ENCODE measurements at regions not wholly inside any gene's neighbourhood (a gene's known extent, or its start where the extent isn't known, plus 50 kb on each side); places are given as distances from the start of the nearest gene placed in this dataset.
"Not testable (repeated sequence)": the region's sequence is repeated elsewhere in the genome, so short reads cannot be mapped to it uniquely, and the experiment has no call there.

DNA sequence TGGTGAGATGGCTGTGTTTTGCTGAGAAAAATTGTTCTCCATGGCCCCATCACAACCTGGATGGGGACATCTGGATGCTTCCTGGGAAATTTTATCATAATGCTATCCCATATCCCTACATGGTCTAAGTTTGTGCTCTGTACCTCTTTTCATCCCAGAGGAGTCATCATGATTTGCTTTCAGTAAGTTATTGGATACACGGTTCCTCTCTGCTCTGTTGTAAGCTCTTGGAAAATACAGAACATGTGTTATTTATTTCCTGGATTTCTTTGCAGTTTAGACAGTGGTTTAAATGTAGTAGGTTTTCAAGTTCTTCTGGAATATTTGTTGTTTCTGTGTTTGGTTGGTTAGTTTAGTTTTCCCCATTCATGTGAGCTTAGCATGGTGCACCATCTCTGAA lies 129.2 kb upstream of the ECI2 start:
- Histone ChIP-seq H3K27ac (ENCODE audit: low read depth, low read length, severe bottlenecking) (no peak overlapping the region), H3K9me3 (ENCODE audit: control insufficient read depth, low read length) (no peaks in the 10 kb centered on the region), H3K4me3 (ENCODE audit: extremely low read depth, insufficient read depth, low read length, poor library complexity, severe bottlenecking) (no peak overlapping the region), H3K4me1 (ENCODE audit: control insufficient read depth, insufficient read depth, low read length, poor library complexity, severe bottlenecking) (peaks cover 12% of the 10 kb centered on the region), H3K36me3 (ENCODE audit: control insufficient read depth, insufficient read depth, low read length) (no peaks in the 10 kb centered on the region)
- WGBS, 2 experiments (ENCODE audit: insufficient coverage in 2 of 2), result 86 to 100% methylated on average over 1 of the region's 1 CpG

DNA sequence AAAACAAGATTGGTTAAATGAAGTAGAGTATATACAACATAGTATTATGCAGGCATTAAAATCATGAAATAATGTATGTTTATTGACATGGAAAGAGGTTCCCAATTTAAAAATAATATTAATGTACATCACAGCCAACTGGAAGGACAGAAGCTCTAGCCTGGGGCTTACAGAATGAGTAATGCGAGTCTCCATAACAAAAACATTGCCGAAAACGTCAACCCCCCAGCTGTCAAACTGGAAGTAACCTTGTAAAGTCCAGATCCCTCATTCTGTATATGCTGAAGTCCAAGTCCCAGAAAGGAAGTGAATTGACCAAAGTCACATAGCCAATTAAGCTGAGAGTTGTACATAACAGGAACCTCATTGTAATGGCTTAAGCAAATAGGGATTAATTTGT lies 128.7 kb upstream of the ECI2 start:
- Histone ChIP-seq H3K4me3 (ENCODE audit: extremely low read depth, insufficient read depth, low read length, poor library complexity, severe bottlenecking) (no peak overlapping the region), H3K4me1 (ENCODE audit: control insufficient read depth, insufficient read depth, low read length, poor library complexity, severe bottlenecking) (peaks cover 12% of the 10 kb centered on the region), H3K27ac (ENCODE audit: low read depth, low read length, severe bottlenecking) (no peak overlapping the region), H3K9me3 (ENCODE audit: control insufficient read depth, low read length) (no peaks in the 10 kb centered on the region), H3K36me3 (ENCODE audit: control insufficient read depth, insufficient read depth, low read length) (no peaks in the 10 kb centered on the region)
- 77 to 90% methylated on average over 2 to 3 of the region's 3 CpGs for WGBS, 2 experiments (ENCODE audit: insufficient coverage in 2 of 2)

DNA sequence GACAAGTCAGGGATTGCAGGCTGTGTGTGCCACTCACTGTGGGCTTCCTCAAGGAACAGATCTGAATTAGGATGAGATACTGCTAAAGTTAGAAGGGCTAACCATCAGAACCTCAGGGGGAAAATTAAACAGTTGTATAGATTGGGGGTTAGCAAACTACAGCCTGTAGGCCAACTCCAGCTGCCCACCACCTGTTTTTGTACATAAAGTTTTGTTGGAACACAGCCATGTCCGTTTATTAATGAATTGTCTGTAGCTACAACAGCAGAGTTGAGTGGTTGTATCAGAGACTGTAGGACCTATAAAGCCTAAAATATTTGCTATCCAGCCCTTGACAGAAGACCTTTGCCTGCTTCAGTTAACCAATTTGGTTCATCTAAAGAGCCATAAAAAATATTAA lies 127.2 kb upstream of the ECI2 start:
- H3K4me1 ChIP-seq (ENCODE audit: control insufficient read depth, insufficient read depth, low read length, poor library complexity, severe bottlenecking), result peaks cover 17% of the 10 kb centered on the region
- 83% methylated on average over 1 of the region's 1 CpG; no CpG with 5 or more reads in 1 of the 2 experiments for WGBS, 2 experiments (ENCODE audit: insufficient coverage in 2 of 2)
- no peak overlapping the region for H3K4me3 ChIP-seq (ENCODE audit: extremely low read depth, insufficient read depth, low read length, poor library complexity, severe bottlenecking)
- H3K36me3 ChIP-seq (ENCODE audit: control insufficient read depth, insufficient read depth, low read length), result no peaks in the 10 kb centered on the region
- H3K27ac ChIP-seq (ENCODE audit: low read depth, low read length, severe bottlenecking), result no peak overlapping the region
- H3K9me3 ChIP-seq (ENCODE audit: control insufficient read depth, low read length), result no peaks in the 10 kb centered on the region

DNA sequence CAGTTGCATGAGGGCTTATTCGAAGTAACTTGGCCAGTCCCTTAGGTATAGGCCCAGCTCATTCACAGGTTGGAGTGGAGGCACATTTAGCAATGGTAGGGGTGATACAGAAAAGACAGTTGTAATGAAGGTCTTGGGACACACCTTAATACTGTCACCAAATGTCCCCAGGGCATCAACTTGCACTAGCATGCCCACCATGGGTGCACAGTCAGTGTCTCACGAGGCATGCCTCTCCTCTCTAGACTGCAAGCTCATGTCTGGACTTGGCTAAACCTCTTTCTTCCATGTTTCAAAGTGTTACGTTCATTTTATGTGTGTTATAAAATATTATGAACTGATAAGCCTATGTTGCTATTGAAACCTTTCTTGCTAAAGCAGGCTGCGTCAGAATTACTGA lies 124.0 kb upstream of the ECI2 start:
- no peaks in the 10 kb centered on the region for H3K36me3 ChIP-seq (ENCODE audit: control insufficient read depth, insufficient read depth, low read length)
- H3K4me3 ChIP-seq (ENCODE audit: extremely low read depth, insufficient read depth, low read length, poor library complexity, severe bottlenecking), result no peak overlapping the region
- H3K27ac ChIP-seq (ENCODE audit: low read depth, low read length, severe bottlenecking), result no peak overlapping the region
- H3K9me3 ChIP-seq (ENCODE audit: control insufficient read depth, low read length), result peaks cover 3% of the 10 kb centered on the region
- WGBS, 2 experiments (ENCODE audit: insufficient coverage in 2 of 2), result 92 to 94% methylated on average over 2 to 3 of the region's 4 CpGs
- peaks cover 25% of the 10 kb centered on the region for H3K4me1 ChIP-seq (ENCODE audit: control insufficient read depth, insufficient read depth, low read length, poor library complexity, severe bottlenecking)

DNA sequence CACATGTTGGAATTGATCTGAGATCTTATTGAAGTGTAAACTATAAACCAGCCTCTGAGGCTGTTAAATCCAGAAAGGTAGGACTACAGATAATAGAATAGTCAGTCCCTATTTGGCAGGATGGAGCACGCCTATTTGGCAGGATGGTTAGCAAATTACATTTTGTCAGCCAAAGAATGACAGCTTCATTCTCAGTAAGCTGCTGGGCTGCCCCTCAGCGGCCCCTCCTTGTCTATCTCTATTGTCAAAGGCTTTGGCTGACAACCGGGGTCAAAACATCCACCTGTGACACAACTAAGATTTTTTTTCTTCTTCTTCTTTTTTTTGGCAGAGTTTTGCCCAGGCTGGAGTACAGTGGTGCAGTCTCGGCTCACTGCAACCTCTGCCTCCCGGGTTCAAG lies 123.4 kb upstream of the ECI2 start:
- no peak overlapping the region for H3K27ac ChIP-seq (ENCODE audit: low read depth, low read length, severe bottlenecking)
- 85 to 87% methylated on average over 5 of the region's 5 CpGs for WGBS, 2 experiments (ENCODE audit: insufficient coverage in 2 of 2)
- peaks cover 3% of the 10 kb centered on the region for H3K9me3 ChIP-seq (ENCODE audit: control insufficient read depth, low read length)
- peaks cover 26% of the 10 kb centered on the region for H3K4me1 ChIP-seq (ENCODE audit: control insufficient read depth, insufficient read depth, low read length, poor library complexity, severe bottlenecking)
- H3K4me3 ChIP-seq (ENCODE audit: extremely low read depth, insufficient read depth, low read length, poor library complexity, severe bottlenecking), result no peak overlapping the region
- no peaks in the 10 kb centered on the region for H3K36me3 ChIP-seq (ENCODE audit: control insufficient read depth, insufficient read depth, low read length)

DNA sequence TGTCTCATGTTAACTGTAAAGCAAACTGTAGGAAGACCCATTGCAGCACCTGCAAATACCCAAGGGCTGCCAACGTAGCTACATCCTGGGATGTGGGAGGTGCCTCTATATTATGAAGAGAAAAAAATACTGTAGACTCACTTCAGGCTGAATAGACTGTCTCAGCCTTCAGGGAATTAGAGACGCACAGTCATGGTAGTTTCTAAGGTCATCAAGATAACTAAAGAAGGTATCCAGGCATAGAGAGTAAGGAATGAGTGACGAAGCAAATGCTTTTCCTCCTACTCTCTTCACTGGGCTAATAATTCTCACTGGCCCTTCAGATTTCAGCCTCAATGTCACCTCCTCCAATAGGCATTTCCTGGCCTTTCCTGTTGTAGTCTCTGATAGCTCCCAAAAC lies 121.6 kb upstream of the ECI2 start:
- peaks cover 3% of the 10 kb centered on the region for H3K9me3 ChIP-seq (ENCODE audit: control insufficient read depth, low read length)
- H3K36me3 ChIP-seq (ENCODE audit: control insufficient read depth, insufficient read depth, low read length), result no peaks in the 10 kb centered on the region
- no peak overlapping the region for H3K27ac ChIP-seq (ENCODE audit: low read depth, low read length, severe bottlenecking)
- H3K4me3 ChIP-seq (ENCODE audit: extremely low read depth, insufficient read depth, low read length, poor library complexity, severe bottlenecking), result no peak overlapping the region
- peaks cover 35% of the 10 kb centered on the region for H3K4me1 ChIP-seq (ENCODE audit: control insufficient read depth, insufficient read depth, low read length, poor library complexity, severe bottlenecking)
- 86 to 93% methylated on average over 1 to 2 of the region's 3 CpGs for WGBS, 2 experiments (ENCODE audit: insufficient coverage in 2 of 2)

DNA sequence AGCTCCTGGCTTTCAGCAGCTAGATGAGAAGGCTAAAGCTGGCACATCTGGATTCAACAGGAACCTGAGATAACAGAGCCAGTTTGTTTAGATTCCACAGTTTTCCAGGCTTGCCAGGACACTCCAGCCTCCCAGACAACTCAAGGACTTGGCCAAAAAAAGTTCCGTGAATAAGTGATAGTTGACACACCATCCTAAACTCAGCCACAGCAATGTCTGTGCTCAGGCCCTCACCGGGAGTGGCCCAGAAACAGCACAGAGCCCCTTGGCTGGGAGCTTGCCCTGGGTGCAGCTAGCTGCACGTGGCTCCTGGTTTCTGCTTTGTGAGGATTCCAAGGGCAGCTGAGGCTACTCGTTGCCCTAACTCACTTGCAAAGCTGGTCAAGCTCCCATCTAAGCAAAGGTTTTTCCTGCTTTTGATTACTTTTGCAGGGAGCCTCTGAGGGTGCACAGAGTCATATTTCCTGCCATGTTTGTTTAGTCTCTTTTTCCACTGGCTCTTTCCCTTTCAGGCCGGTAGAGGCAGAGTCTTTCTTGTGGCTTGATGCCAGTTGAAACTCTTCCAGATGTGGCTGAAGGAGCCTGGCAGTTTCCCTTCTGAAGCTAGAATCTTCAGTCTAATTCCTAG lies 118.3 kb upstream of the ECI2 start:
- H3K4me3 ChIP-seq (ENCODE audit: extremely low read depth, insufficient read depth, low read length, poor library complexity, severe bottlenecking), result no peak overlapping the region
- H3K36me3 ChIP-seq (ENCODE audit: control insufficient read depth, insufficient read depth, low read length), result no peaks in the 10 kb centered on the region
- peak overlapping the region; percentile 85 for H3K27ac ChIP-seq (ENCODE audit: low read depth, low read length, severe bottlenecking)
- 81 to 83% methylated on average over 4 to 5 of the region's 5 CpGs for WGBS, 2 experiments (ENCODE audit: insufficient coverage in 2 of 2)
- H3K4me1 ChIP-seq (ENCODE audit: control insufficient read depth, insufficient read depth, low read length, poor library complexity, severe bottlenecking), result peaks cover 23% of the 10 kb centered on the region
- H3K9me3 ChIP-seq (ENCODE audit: control insufficient read depth, low read length), result peaks cover 3% of the 10 kb centered on the region

DNA sequence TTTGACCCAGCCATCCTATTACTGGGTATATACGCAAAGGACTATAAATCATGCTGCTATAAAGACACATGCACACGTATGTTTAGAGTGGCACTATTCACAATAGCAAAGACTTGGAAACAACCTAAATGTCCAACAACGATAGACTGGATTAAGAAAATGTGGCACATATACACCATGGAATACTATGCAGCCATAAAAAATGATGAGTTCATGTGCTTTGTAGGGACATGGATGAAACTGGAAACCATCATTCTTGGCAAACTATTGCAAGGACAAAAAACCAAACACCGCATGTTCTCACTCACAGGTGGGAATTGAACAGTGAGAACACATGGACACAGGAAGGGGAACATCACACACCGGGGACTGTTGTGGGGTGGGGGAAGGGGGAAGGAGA lies 117.1 kb upstream of the ECI2 start:
- H3K36me3 ChIP-seq (ENCODE audit: control insufficient read depth, insufficient read depth, low read length), result not testable (repeated sequence)

DNA sequence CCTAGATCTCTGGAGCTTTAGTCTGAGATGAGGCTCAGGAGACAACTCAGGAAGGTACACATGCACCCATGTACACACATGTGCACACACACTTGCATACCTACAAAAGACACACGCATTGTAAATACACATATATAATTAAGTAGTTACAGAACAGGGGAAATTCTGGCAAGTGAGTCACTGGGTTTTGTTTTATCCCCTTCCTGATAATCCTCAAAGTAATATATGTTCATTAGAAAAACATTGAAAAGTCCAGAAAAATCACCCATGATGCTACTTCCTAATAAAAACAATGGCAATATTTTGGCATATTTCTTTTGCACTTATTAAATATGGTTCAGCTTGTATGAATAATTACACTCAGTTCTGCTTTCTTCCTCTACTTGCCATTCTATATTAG lies 115.3 kb upstream of the ECI2 start:
- no CpG with 5 or more reads among the region's 1 CpG for WGBS, 2 experiments (ENCODE audit: insufficient coverage in 2 of 2)
- H3K27ac ChIP-seq (ENCODE audit: low read depth, low read length, severe bottlenecking), result no peak overlapping the region
- H3K36me3 ChIP-seq (ENCODE audit: control insufficient read depth, insufficient read depth, low read length), result no peaks in the 10 kb centered on the region
- H3K4me3 ChIP-seq (ENCODE audit: extremely low read depth, insufficient read depth, low read length, poor library complexity, severe bottlenecking), result no peak overlapping the region
- H3K9me3 ChIP-seq (ENCODE audit: control insufficient read depth, low read length), result peaks cover 8% of the 10 kb centered on the region
- H3K4me1 ChIP-seq (ENCODE audit: control insufficient read depth, insufficient read depth, low read length, poor library complexity, severe bottlenecking), result peaks cover 10% of the 10 kb centered on the region

More for the DNA sequence above, 117.1 kb upstream of the ECI2 start:
- H3K27ac ChIP-seq (ENCODE audit: low read depth, low read length, severe bottlenecking); H3K9me3 ChIP-seq (ENCODE audit: control insufficient read depth, low read length); H3K4me3 ChIP-seq (ENCODE audit: extremely low read depth, insufficient read depth, low read length, poor library complexity, severe bottlenecking): not testable (repeated sequence)
- WGBS, 2 experiments (ENCODE audit: insufficient coverage in 2 of 2), result 100% methylated on average over 2 of the region's 5 CpGs; no CpG with 5 or more reads in 1 of the 2 experiments
- peaks cover 17% of the 10 kb centered on the region for H3K4me1 ChIP-seq (ENCODE audit: control insufficient read depth, insufficient read depth, low read length, poor library complexity, severe bottlenecking)

DNA sequence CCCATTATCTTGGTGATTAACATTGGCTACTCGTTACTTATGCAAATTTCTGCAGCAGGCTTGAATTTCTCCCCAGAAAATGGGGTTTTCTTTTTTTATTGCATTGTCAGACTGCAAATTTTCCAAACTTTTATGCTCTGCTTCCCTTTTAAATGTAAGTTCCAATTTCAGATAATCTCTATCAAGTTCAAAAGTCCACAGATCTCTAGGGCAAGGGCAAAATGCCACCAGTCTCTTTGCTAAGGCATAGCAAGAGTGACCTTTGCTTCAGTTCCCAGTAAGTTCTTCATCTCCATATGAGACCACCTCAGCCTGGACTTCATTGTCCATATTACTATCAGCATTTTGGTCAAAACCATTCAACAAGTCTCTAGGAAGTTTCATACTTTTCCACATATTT lies 108.5 kb upstream of the ECI2 start:
- WGBS, 2 experiments (ENCODE audit: insufficient coverage in 2 of 2), result 57% methylated on average over 1 of the region's 1 CpG; no CpG with 5 or more reads in 1 of the 2 experiments
- H3K4me3 ChIP-seq (ENCODE audit: extremely low read depth, insufficient read depth, low read length, poor library complexity, severe bottlenecking); H3K4me1 ChIP-seq (ENCODE audit: control insufficient read depth, insufficient read depth, low read length, poor library complexity, severe bottlenecking); H3K27ac ChIP-seq (ENCODE audit: low read depth, low read length, severe bottlenecking); H3K36me3 ChIP-seq (ENCODE audit: control insufficient read depth, insufficient read depth, low read length): not testable (repeated sequence)
- peaks cover 18% of the 10 kb centered on the region for H3K9me3 ChIP-seq (ENCODE audit: control insufficient read depth, low read length)

DNA sequence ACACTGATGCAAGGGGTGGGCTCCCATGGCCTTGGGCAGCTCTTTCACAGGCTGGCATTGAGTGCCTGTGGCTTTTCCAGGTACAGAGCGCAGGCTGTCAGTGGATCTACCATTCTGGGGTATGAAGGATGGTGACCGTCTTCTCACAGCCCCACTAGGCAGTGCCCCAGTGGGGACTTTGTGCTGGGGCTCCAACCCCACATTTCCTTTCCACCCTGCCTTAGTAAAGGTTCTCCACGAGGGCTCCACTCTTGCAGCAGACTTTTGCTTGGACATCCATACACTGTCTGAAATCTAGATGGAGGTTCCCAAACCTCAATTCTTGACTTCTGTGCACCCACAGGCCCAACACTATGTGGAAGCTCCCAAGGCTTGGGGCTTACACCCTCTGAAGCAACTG lies 107.9 kb upstream of the ECI2 start:
- H3K27ac ChIP-seq (ENCODE audit: low read depth, low read length, severe bottlenecking), result no peak overlapping the region
- H3K4me3 ChIP-seq (ENCODE audit: extremely low read depth, insufficient read depth, low read length, poor library complexity, severe bottlenecking), result no peak overlapping the region
- 87 to 91% methylated on average over 3 of the region's 3 CpGs for whole genome bisulfite sequencing, 2 experiments (ENCODE audit: insufficient coverage in 2 of 2)
- H3K4me1 ChIP-seq (ENCODE audit: control insufficient read depth, insufficient read depth, low read length, poor library complexity, severe bottlenecking), result no peaks in the 10 kb centered on the region
- peaks cover 18% of the 10 kb centered on the region for H3K9me3 ChIP-seq (ENCODE audit: control insufficient read depth, low read length)
- H3K36me3 ChIP-seq (ENCODE audit: control insufficient read depth, insufficient read depth, low read length), result no peaks in the 10 kb centered on the region
